ENCODE measurements at regions not wholly inside any gene's neighbourhood (a gene's known extent, or its start where the extent isn't known, plus 50 kb on each side); places are given as distances from the start of the nearest gene placed in this dataset.
"Not testable (repeated sequence)": the region's sequence is repeated elsewhere in the genome, so short reads cannot be mapped to it uniquely, and the experiment has no call there.

- peaks cover 11% of the 10 kb centered on the region for H3K4me1 ChIP-seq (ENCODE audit: insufficient read depth, low read length)
- H3K4me3 ChIP-seq (ENCODE audit: insufficient read depth, low read length) = no peak overlapping the region
- H3K9me3 ChIP-seq (ENCODE audit: low read depth, low read length) = no peaks in the 10 kb centered on the region
- TF ChIP-seq, protein P1, sequence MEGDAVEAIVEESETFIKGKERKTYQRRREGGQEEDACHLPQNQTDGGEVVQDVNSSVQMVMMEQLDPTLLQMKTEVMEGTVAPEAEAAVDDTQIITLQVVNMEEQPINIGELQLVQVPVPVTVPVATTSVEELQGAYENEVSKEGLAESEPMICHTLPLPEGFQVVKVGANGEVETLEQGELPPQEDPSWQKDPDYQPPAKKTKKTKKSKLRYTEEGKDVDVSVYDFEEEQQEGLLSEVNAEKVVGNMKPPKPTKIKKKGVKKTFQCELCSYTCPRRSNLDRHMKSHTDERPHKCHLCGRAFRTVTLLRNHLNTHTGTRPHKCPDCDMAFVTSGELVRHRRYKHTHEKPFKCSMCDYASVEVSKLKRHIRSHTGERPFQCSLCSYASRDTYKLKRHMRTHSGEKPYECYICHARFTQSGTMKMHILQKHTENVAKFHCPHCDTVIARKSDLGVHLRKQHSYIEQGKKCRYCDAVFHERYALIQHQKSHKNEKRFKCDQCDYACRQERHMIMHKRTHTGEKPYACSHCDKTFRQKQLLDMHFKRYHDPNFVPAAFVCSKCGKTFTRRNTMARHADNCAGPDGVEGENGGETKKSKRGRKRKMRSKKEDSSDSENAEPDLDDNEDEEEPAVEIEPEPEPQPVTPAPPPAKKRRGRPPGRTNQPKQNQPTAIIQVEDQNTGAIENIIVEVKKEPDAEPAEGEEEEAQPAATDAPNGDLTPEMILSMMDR (IDR thresholded peaks at IDR 0.05; ENCODE audit: extremely low read depth, low read depth, low read length) = no peak
- H3K4me2 ChIP-seq (ENCODE audit: insufficient read depth, low read length) = no peak overlapping the region
- no peak overlapping the region for H2AFZ ChIP-seq (ENCODE audit: low read length)
- no peak for DNase-seq (ENCODE audit: insufficient read length, low spot score, missing footprints)
- no peak overlapping the region for H3K27ac ChIP-seq (ENCODE audit: low read depth, low read length)
- H3K27me3 ChIP-seq (ENCODE audit: insufficient read depth, low read length) = no peaks in the 10 kb centered on the region
- no peaks in the 10 kb centered on the region for H3K79me2 ChIP-seq (ENCODE audit: insufficient read depth, low read length)
- no peaks in the 10 kb centered on the region for H4K20me1 ChIP-seq (ENCODE audit: insufficient read depth, low read length)
- H3K36me3 ChIP-seq (ENCODE audit: insufficient read depth, low read length) = no peaks in the 10 kb centered on the region
Measured at GRCh38 chr5:57429513-57430120, 53.0 kb downstream of the ACTBL2 start.

DNA sequence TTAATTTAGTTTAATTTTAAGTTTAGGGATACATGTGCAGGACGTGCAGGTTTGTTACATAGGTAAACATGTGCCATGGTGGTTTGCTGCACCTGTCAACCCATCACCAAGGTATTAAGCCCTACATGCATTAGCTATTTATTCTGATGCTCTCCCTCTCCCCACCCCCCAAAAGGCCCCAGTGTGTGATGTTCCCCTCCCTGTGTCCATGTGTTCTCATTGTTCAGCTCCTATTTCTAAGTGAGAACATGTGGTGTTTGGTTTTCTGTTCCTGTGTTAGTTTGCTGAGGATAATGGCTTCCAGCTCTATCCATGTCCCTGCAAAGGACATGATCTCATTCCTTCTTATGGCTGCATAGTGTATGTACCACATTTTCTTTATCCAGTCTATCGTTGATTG lies 53.6 kb downstream of the ACTBL2 start:
- not testable (repeated sequence) for H3K79me2 ChIP-seq (ENCODE audit: insufficient read depth, low read length); H3K4me3 ChIP-seq (ENCODE audit: insufficient read depth, low read length); H4K20me1 ChIP-seq (ENCODE audit: insufficient read depth, low read length); H3K4me1 ChIP-seq (ENCODE audit: insufficient read depth, low read length); H3K27ac ChIP-seq (ENCODE audit: low read depth, low read length); H2AFZ ChIP-seq (ENCODE audit: low read length); H3K36me3 ChIP-seq (ENCODE audit: insufficient read depth, low read length); DNase-seq (ENCODE audit: insufficient read length, low spot score, missing footprints); H3K4me2 ChIP-seq (ENCODE audit: insufficient read depth, low read length); H3K9me3 ChIP-seq (ENCODE audit: low read depth, low read length); H3K27me3 ChIP-seq (ENCODE audit: insufficient read depth, low read length)

DNA sequence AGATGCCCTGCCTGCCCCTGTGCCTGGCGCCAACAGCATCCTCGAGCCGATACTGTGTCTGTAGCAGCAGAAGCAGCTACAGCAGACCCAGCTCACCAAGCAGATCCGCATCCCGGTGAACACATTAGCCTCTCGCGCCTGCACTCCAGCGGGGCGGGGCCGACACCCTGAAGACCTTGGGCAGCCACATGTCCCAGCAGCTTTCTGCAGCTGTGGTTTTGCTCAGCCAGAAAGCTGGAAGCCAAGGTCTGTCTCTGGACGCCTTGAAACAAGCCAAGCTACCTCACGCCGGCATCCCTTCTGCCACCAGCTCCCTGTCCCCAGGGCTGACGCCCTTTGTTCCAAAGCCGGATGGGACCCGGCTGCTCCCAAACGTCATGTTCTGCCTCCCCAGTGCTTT lies 59.6 kb downstream of the ACTBL2 start:
- no peak overlapping the region for H3K27ac ChIP-seq (ENCODE audit: low read depth, low read length)
- H4K20me1 ChIP-seq (ENCODE audit: insufficient read depth, low read length) = no peaks in the 10 kb centered on the region
- no peaks in the 10 kb centered on the region for H3K79me2 ChIP-seq (ENCODE audit: insufficient read depth, low read length)
- no peaks in the 10 kb centered on the region for H3K9me3 ChIP-seq (ENCODE audit: low read depth, low read length)
- no peaks in the 10 kb centered on the region for H3K27me3 ChIP-seq (ENCODE audit: insufficient read depth, low read length)
- H2AFZ ChIP-seq (ENCODE audit: low read length) = no peak overlapping the region
- H3K4me2 ChIP-seq (ENCODE audit: insufficient read depth, low read length) = no peak overlapping the region
- H3K4me1 ChIP-seq (ENCODE audit: insufficient read depth, low read length) = no peaks in the 10 kb centered on the region
- DNase-seq (ENCODE audit: insufficient read length, low spot score, missing footprints) = no peak
- TF ChIP-seq, protein P1 (IDR thresholded peaks at IDR 0.05; ENCODE audit: extremely low read depth, low read depth, low read length) = no peak
- H3K4me3 ChIP-seq (ENCODE audit: insufficient read depth, low read length) = no peak overlapping the region
- no peaks in the 10 kb centered on the region for H3K36me3 ChIP-seq (ENCODE audit: insufficient read depth, low read length)

DNA sequence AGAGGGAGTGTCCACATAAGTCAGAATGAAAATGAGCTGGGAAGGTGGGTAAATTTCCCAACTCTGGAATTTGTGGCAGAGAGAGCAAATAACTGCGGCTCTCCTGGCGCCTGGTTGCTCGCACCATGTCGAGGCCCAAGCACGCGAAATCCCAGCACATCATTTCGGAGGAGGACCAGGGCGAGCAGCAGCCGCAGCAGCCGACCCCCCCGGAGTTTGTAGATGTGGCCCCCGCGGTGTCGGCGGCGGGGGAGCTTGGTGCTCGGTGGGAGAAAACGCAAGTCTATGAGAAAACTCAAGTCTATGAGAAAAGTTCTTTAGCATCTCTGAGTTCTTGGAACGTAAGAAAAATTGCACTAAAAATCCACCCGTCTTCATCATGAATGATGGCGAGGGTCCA lies 60.3 kb downstream of the ACTBL2 start:
- TF ChIP-seq, protein P1 (IDR thresholded peaks at IDR 0.05; ENCODE audit: extremely low read depth, low read depth, low read length) = no peak
- Histone ChIP-seq H3K9me3 (ENCODE audit: low read depth, low read length) (no peaks in the 10 kb centered on the region), H3K36me3 (ENCODE audit: insufficient read depth, low read length) (no peaks in the 10 kb centered on the region), H3K27me3 (ENCODE audit: insufficient read depth, low read length) (no peaks in the 10 kb centered on the region), H3K4me1 (ENCODE audit: insufficient read depth, low read length) (no peaks in the 10 kb centered on the region), H4K20me1 (ENCODE audit: insufficient read depth, low read length) (no peaks in the 10 kb centered on the region), H3K27ac (ENCODE audit: low read depth, low read length) (no peak overlapping the region), H3K79me2 (ENCODE audit: insufficient read depth, low read length) (no peaks in the 10 kb centered on the region), H2AFZ (ENCODE audit: low read length) (no peak overlapping the region), H3K4me2 (ENCODE audit: insufficient read depth, low read length) (no peak overlapping the region), H3K4me3 (ENCODE audit: insufficient read depth, low read length) (no peak overlapping the region)
- DNase-seq (ENCODE audit: insufficient read length, low spot score, missing footprints) = no peak

Measured in osteoblast (primary cell).